ENCODE measurements at regions not wholly inside any gene's neighbourhood (a gene's known extent, or its start where the extent isn't known, plus 50 kb on each side); places are given as distances from the start of the nearest gene placed in this dataset.

GRCh38 chr16:51657848-51658247, 506.8 kb upstream of the SALL1 start:
- Histone ChIP-seq H3K27ac (no peak overlapping the region), H3K4me1 (no peaks in the 10 kb centered on the region), H3K9me3 (peaks cover 0 to 28% (median 8%) of the 10 kb centered on the region in 8 donors), H3K4me3 (no peak overlapping the region), H3K36me3 (no peaks in the 10 kb centered on the region), H3K27me3 (replicated peaks in 1 of 7) (no peaks in the 10 kb centered on the region)
- 42 to 66% (median 55%) methylated on average over 4 of the region's 4 CpGs for WGBS, 5 donors
- TF ChIP-seq POLR2AphosphoS5 (IDR thresholded peaks at IDR 0.05) (no peak), POLR2A (IDR thresholded peaks at IDR 0.05) (no peak)
- TF ChIP-seq, protein P1, sequence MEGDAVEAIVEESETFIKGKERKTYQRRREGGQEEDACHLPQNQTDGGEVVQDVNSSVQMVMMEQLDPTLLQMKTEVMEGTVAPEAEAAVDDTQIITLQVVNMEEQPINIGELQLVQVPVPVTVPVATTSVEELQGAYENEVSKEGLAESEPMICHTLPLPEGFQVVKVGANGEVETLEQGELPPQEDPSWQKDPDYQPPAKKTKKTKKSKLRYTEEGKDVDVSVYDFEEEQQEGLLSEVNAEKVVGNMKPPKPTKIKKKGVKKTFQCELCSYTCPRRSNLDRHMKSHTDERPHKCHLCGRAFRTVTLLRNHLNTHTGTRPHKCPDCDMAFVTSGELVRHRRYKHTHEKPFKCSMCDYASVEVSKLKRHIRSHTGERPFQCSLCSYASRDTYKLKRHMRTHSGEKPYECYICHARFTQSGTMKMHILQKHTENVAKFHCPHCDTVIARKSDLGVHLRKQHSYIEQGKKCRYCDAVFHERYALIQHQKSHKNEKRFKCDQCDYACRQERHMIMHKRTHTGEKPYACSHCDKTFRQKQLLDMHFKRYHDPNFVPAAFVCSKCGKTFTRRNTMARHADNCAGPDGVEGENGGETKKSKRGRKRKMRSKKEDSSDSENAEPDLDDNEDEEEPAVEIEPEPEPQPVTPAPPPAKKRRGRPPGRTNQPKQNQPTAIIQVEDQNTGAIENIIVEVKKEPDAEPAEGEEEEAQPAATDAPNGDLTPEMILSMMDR (IDR thresholded peaks at IDR 0.05 in 8 of 11, conservative IDR thresholded peaks at IDR 0.05 in 3 of 11), result no peak
- intact Hi-C loops (cut with DNase I; ENCODE audit: low total_unique reads), result no loop called here
- DNase-seq, result no peak

GRCh38 chr16:51655249-51655648, 504.2 kb upstream of the SALL1 start:
- no peak overlapping the region for H3K27ac ChIP-seq
- no peak overlapping the region for H3K4me3 ChIP-seq
- H3K36me3 ChIP-seq, result no peaks in the 10 kb centered on the region
- H3K4me1 ChIP-seq, result no peaks in the 10 kb centered on the region
- 42 to 65% (median 49%) methylated on average over 2 of the region's 2 CpGs for WGBS, 5 donors
- H3K27me3 ChIP-seq (replicated peaks in 1 of 7), result no peaks in the 10 kb centered on the region
- intact Hi-C loops (cut with DNase I; ENCODE audit: low total_unique reads), result no loop called here
- H3K9me3 ChIP-seq, result peaks cover 0 to 51% (median 8%) of the 10 kb centered on the region in 8 donors
- DNase-seq, result no peak
- TF ChIP-seq POLR2A (IDR thresholded peaks at IDR 0.05), result no peak
- TF ChIP-seq POLR2AphosphoS5 (IDR thresholded peaks at IDR 0.05), result no peak
- TF ChIP-seq, protein P1 (IDR thresholded peaks at IDR 0.05 in 8 of 11, conservative IDR thresholded peaks at IDR 0.05 in 3 of 11), result no peak

GRCh38 chr16:51651061-51651466, 500.0 kb upstream of the SALL1 start:
- no peak overlapping the region for H3K4me3 ChIP-seq
- no peaks in the 10 kb centered on the region for H3K36me3 ChIP-seq
- intact Hi-C loops (cut with DNase I; ENCODE audit: low total_unique reads), result no loop called here
- no peak overlapping the region for H3K27ac ChIP-seq
- H3K27me3 ChIP-seq (replicated peaks in 1 of 7), result no peaks in the 10 kb centered on the region
- 33 to 47% (median 33%) methylated on average over 8 to 15 of the region's 15 CpGs for WGBS, 5 donors
- no peak for DNase-seq
- peaks cover 0 to 77% (median 17%) of the 10 kb centered on the region in 8 donors for H3K9me3 ChIP-seq
- TF ChIP-seq, protein P1 (IDR thresholded peaks at IDR 0.05 in 8 of 11, conservative IDR thresholded peaks at IDR 0.05 in 3 of 11), result no peak
- TF ChIP-seq POLR2A (IDR thresholded peaks at IDR 0.05), result no peak
- TF ChIP-seq POLR2AphosphoS5 (IDR thresholded peaks at IDR 0.05), result no peak
- H3K4me1 ChIP-seq, result no peaks in the 10 kb centered on the region

- intact Hi-C loops (cut with DNase I; ENCODE audit: low total_unique reads), result no loop called here
Measured at GRCh38 chr16:51649631-51650030, 498.6 kb upstream of the SALL1 start.

More at GRCh38 chr16:51649631-51650030, 498.6 kb upstream of the SALL1 start:
- no peak overlapping the region for H3K4me3 ChIP-seq
- no peak overlapping the region for H3K27ac ChIP-seq
- H3K4me1 ChIP-seq, result no peaks in the 10 kb centered on the region
- H3K27me3 ChIP-seq (replicated peaks in 1 of 7), result no peaks in the 10 kb centered on the region
- no peak for TF ChIP-seq POLR2A (IDR thresholded peaks at IDR 0.05)
- TF ChIP-seq POLR2AphosphoS5 (IDR thresholded peaks at IDR 0.05), result no peak
- TF ChIP-seq, protein P1 (IDR thresholded peaks at IDR 0.05 in 8 of 11, conservative IDR thresholded peaks at IDR 0.05 in 3 of 11), result no peak
- H3K9me3 ChIP-seq, result peaks cover 0 to 71% (median 17%) of the 10 kb centered on the region in 8 donors
- 70 to 80% (median 76%) methylated on average over 5 of the region's 5 CpGs for WGBS, 5 donors
- DNase-seq, result no peak
- no peaks in the 10 kb centered on the region for H3K36me3 ChIP-seq
